SU-DHL-6 (cell line): ENCODE measurements at regions not wholly inside any gene's neighbourhood (a gene's known extent, or its start where the extent isn't known, plus 50 kb on each side); places are given as distances from the start of the nearest gene placed in this dataset.

ENCODE experiments used
- EZH2phosphoT487 ChIP-seq: fragments of 200-600 bp; sonication (generic), shearing (Covaris generic); conservative IDR thresholded peaks from 2 replicates; pipeline ENCODE4 v1.6.1; 2018; ENCODE audit warnings: mild to moderate bottlenecking, antibody characterized with exemption, low read length, moderate library complexity, mixed read lengths
- TF ChIP-seq, protein P1 (sequence below): fragments of 200-600 bp; sonication (generic); IDR thresholded peaks from one replicate; pipeline ENCODE4 v1.5.1; 2017; ENCODE audit warnings: antibody characterized with exemption, mild to moderate bottlenecking, low read length, moderate library complexity; ENCODE audit not compliant: insufficient read depth, poor library complexity, severe bottlenecking

DNA sequence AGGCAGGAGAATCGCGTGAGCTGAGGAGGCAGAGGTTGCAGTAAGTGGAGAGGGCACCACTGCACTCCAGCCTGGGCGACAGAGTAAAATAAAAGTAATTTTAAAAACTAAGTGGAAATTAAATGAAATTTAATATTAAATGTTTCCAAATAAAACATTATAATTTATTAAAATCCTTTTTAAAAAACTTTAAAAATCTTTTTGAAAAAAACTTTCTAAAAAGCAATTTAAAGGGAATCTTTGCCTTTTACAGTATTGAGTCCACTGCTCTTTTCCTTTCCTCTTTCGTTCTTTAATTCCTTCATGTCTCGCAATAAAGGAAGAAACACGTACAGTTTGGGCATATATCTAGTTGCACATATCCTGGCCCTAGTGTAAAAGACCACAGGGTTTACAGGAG, 77.8 kb upstream of the DMRT1 start:
- TF ChIP-seq, protein P1, sequence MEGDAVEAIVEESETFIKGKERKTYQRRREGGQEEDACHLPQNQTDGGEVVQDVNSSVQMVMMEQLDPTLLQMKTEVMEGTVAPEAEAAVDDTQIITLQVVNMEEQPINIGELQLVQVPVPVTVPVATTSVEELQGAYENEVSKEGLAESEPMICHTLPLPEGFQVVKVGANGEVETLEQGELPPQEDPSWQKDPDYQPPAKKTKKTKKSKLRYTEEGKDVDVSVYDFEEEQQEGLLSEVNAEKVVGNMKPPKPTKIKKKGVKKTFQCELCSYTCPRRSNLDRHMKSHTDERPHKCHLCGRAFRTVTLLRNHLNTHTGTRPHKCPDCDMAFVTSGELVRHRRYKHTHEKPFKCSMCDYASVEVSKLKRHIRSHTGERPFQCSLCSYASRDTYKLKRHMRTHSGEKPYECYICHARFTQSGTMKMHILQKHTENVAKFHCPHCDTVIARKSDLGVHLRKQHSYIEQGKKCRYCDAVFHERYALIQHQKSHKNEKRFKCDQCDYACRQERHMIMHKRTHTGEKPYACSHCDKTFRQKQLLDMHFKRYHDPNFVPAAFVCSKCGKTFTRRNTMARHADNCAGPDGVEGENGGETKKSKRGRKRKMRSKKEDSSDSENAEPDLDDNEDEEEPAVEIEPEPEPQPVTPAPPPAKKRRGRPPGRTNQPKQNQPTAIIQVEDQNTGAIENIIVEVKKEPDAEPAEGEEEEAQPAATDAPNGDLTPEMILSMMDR: no peak
- TF ChIP-seq EZH2phosphoT487: no peak
